ENCODE measurements at regions not wholly inside any gene's neighbourhood (a gene's known extent, or its start where the extent isn't known, plus 50 kb on each side); places are given as distances from the start of the nearest gene placed in this dataset.

DNA sequence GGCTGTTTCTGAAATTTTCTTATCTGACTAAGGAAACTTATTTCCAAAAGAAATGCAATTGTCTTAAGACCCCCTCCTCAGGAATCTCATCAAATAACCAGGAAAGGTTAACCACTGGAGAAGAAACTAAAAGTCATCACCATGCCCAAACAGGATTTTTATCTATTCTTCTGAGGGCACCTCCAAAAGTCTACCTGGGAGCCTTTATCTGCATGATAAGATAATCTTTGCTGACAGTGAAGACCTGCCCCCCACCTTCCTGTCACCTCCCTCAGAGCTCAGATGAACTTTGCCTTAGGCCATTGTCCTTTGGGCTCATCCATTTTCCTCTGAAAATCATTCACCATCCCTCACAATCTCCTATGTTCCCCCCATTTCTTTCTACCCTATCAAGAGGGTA lies 137.3 kb upstream of the SMAD3 start:
- intact Hi-C loops (cut with DNase I): no loop called here
- no peaks in the 10 kb centered on the region for H3K36me3 ChIP-seq
- H3K9me3 ChIP-seq: no peaks in the 10 kb centered on the region
- peak overlapping the region in 1 of 4 donors; percentile 39 for H3K27ac ChIP-seq
- peaks cover 0 to 13% (median 12%) of the 10 kb centered on the region in 4 donors for H3K4me1 ChIP-seq
- no peak overlapping the region for H3K4me3 ChIP-seq
- DNase-seq: no peak
- H3K27me3 ChIP-seq: no peaks in the 10 kb centered on the region
- TF ChIP-seq CTCF (IDR thresholded peaks at IDR 0.05) (no peak), EP300 (IDR thresholded peaks at IDR 0.05) (no peak), POLR2AphosphoS5 (IDR thresholded peaks at IDR 0.05) (no peak), POLR2A (IDR thresholded peaks at IDR 0.05) (no peak)

- Histone ChIP-seq H3K4me1 (peaks cover 0 to 13% (median 12%) of the 10 kb centered on the region in 4 donors), H3K36me3 (no peaks in the 10 kb centered on the region), H3K27me3 (no peaks in the 10 kb centered on the region), H3K4me3 (no peak overlapping the region), H3K9me3 (no peaks in the 10 kb centered on the region), H3K27ac (no peak overlapping the region)
- no peak for TF ChIP-seq CTCF (IDR thresholded peaks at IDR 0.05)
- TF ChIP-seq POLR2A (IDR thresholded peaks at IDR 0.05): no peak
- TF ChIP-seq EP300 (IDR thresholded peaks at IDR 0.05): no peak
- TF ChIP-seq POLR2AphosphoS5 (IDR thresholded peaks at IDR 0.05): no peak
- intact Hi-C loops (cut with DNase I): no loop called here
- no peak for DNase-seq
- WGBS, 2 donors: 100% methylated on average over 1 of the region's 1 CpG
These were observed 136.6 kb upstream of the SMAD3 start for GRCh38 chr15:66928784-66929183.

- no peak overlapping the region for H3K27ac ChIP-seq
- no peaks in the 10 kb centered on the region for H3K27me3 ChIP-seq
- no peak overlapping the region for H3K4me3 ChIP-seq
- peaks cover 0 to 13% (median 12%) of the 10 kb centered on the region in 4 donors for H3K4me1 ChIP-seq
- no peaks in the 10 kb centered on the region for H3K9me3 ChIP-seq
- intact Hi-C loops (cut with DNase I): no loop called here
- 38 to 72% methylated on average over 2 of the region's 2 CpGs for WGBS, 2 donors
- peak; percentile 8 for DNase-seq
- H3K36me3 ChIP-seq: no peaks in the 10 kb centered on the region
- TF ChIP-seq EP300 (IDR thresholded peaks at IDR 0.05) (no peak), POLR2AphosphoS5 (IDR thresholded peaks at IDR 0.05) (no peak), CTCF (IDR thresholded peaks at IDR 0.05) (no peak), POLR2A (IDR thresholded peaks at IDR 0.05) (no peak)
These were observed 135.5 kb upstream of the SMAD3 start for GRCh38 chr15:66929843-66930402.

DNA sequence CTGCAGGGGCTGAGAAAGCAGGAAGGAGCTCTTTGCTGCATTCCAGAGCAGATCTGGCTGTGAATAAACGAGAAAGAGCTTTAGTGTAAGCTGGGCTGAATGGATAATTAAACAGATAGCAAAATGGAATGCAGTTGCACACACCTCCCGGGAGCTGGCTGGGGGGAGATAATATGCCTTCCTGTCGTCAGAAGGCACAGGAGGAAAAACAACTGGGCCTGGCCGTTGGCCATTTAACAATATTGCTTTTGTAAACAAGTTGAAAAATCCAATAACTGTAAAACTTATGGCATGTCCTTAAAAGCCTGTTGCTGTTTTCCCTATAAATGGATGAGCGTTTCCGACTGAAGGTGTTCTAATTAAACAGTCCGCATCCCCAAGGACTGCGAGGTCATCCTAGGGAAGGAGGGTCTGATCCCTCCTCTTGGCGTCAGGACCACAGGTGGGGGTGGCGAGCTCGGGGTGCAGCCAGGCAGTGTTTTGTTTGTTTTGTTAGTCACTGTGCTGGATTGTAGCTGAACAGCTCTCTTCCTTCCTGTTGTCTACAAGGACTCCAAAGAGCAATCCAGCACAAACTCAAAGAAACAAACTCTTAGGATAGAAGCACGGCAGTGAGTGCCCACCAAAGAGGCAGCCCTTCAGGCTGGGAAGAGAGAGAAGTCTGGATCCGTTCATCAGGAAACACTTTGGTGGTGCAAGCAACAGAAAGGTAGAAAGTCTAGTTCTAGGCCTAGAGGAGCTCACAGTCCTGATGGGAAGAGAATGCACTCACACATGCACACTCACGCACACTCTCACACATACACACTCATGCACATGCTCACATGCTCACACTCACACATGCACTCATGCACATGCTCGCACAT lies 133.4 kb upstream of the SMAD3 start:
- 15 to 50% methylated on average over 15 of the region's 15 CpGs for WGBS, 2 donors
- Histone ChIP-seq H3K27me3 (no peaks in the 10 kb centered on the region), H3K4me1 (peaks cover 0 to 25% (median 20%) of the 10 kb centered on the region in 4 donors), H3K9me3 (no peaks in the 10 kb centered on the region), H3K36me3 (no peaks in the 10 kb centered on the region), H3K4me3 (no peak overlapping the region), H3K27ac (no peak overlapping the region)
- intact Hi-C loops (cut with DNase I): no loop called here
- TF ChIP-seq POLR2A (IDR thresholded peaks at IDR 0.05) (no peak), CTCF (IDR thresholded peaks at IDR 0.05) (no peak), EP300 (IDR thresholded peaks at IDR 0.05) (no peak), POLR2AphosphoS5 (IDR thresholded peaks at IDR 0.05) (no peak)
- peak; percentile 53 for DNase-seq
